Heart left ventricle (tissue), 13 donors: ENCODE measurements at regions not wholly inside any gene's neighbourhood (a gene's known extent, or its start where the extent isn't known, plus 50 kb on each side); places are given as distances from the start of the nearest gene placed in this dataset.

Experiments
- POLR2A ChIP-seq, 2 donors: fragments of 450-650 bp; IDR thresholded peaks; one replicate each; pipeline ENCODE4 v1.6.1; 2017; ENCODE audit warnings: antibody characterized with exemption in 2 of 2, mild to moderate bottlenecking in 2 of 2, moderate library complexity in 2 of 2
- TF ChIP-seq, protein P1 (sequence below), 12 donors: fragments of 200-600 bp; sonication (generic) in 4 of 12; IDR thresholded peaks; one replicate each; pipeline versions ENCODE4 v1.5.0 to v1.8.0; 2018 to 2022; ENCODE audit warnings: antibody characterized with exemption in 12 of 12, mild to moderate bottlenecking in 5 of 12
- donor health status: ischemic (EF 13 %, LVEDD 7.1; RV severe dilation, severe dysfunction).
- donor health status: DM: no; HTN: yes; CAD: no.
- donor health status: DM: no; HTN: no; CAD: no.
- donor health status: ischemic (EF 25% LVEDD 6.9; RV normal size, moderate dysfunction).
- donor health status: ischemic (EF 25% LVEDD 5.7; RV mildly dilated, moderate dysfunction).
- donor health status: ischemic (EF 35%, LVEDD 5.7; RV mildly dilated, moderate dysfunction).
- donor health status: nonischemic (EF 11% LVEDD 7.7; RV severe dilation, severe dysfunction).
- donor health status: DM: yes; HTN: yes; CAD: no.
- donor health status: PGD.
- donor health status: ischemic (EF 29% LVEDD 5.4; RV normal size, mild dysfunction).
- donor health status: nonischemic (EF 23%, LVEDD 6.1; RV moderate dilation, normal function).

DNA sequence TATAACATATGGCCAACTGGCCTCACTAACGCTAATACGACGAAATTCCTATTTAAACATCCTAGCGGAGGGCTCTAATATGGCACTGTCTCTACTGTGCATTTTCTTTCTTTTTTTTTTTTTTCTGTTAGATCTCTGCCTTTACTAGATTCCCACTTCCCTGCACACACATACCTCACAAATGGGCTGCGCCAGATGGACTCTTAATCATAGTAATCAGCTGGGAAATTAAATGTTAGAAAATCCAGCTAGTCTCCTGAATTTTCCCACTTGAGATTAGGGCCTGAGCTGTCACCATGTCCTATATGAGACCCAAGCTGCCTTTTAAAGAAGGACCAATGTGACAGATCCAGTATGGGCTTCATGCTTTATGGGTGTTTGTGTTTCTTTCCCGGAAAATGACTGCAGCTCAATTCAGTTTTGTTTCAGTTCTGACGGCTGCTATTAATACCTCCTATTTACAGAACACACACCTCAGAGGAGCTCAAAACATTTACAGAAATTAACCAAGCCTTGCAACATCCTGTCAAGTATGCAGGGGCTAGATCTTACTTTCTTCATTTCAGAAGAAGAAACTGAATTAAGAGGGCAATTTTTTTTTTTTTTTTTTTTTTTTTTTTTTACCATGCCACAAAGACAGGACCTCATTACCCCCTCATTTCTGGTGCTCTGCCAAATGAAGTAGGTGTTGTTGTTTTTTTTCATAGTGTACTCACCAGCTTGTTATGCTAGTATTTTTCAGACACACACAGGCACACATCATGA is 49.8 kb upstream of the BLID start:
- TF ChIP-seq, protein P1, sequence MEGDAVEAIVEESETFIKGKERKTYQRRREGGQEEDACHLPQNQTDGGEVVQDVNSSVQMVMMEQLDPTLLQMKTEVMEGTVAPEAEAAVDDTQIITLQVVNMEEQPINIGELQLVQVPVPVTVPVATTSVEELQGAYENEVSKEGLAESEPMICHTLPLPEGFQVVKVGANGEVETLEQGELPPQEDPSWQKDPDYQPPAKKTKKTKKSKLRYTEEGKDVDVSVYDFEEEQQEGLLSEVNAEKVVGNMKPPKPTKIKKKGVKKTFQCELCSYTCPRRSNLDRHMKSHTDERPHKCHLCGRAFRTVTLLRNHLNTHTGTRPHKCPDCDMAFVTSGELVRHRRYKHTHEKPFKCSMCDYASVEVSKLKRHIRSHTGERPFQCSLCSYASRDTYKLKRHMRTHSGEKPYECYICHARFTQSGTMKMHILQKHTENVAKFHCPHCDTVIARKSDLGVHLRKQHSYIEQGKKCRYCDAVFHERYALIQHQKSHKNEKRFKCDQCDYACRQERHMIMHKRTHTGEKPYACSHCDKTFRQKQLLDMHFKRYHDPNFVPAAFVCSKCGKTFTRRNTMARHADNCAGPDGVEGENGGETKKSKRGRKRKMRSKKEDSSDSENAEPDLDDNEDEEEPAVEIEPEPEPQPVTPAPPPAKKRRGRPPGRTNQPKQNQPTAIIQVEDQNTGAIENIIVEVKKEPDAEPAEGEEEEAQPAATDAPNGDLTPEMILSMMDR (IDR thresholded peaks at IDR 0.05), result no peak
- TF ChIP-seq POLR2A (IDR thresholded peaks at IDR 0.05), result no peak
